H1 (cell line): ENCODE measurements at regions not wholly inside any gene's neighbourhood (a gene's known extent, or its start where the extent isn't known, plus 50 kb on each side); places are given as distances from the start of the nearest gene placed in this dataset.

Experiments
- CTCF ChIA-PET: fragments of 300-600 bp; sonication (Branson Sonifier 250); formaldehyde crosslinking; loops from one replicate; lab custom pipeline; 2021; ENCODE audit not compliant: partially characterized antibody; lab: Charles Lee
- POLR2A ChIA-PET: fragments of 300-600 bp; sonication (Branson Sonifier 250); formaldehyde crosslinking; loops from one replicate; lab custom pipeline; 2021; ENCODE audit warnings: inconsistent platforms; ENCODE audit not compliant: partially characterized antibody; lab: Charles Lee
- DNase-seq, 2 experiments: peaks; one replicate each; pipeline versions ENCODE4 v3.0.0 to v3.0.0-alpha.2; 2010 to 2022; ENCODE audit warnings: low spot score in 2 of 2, low read depth in 1 of 2, mixed read lengths in 1 of 2
- FAIRE-seq: peaks from 2 replicates; lab custom pipeline; 2011; peaks lifted over from hg19 to GRCh38; lab: Jason Lieb, UNC
- H2AFZ ChIP-seq: 2 replicates; pipeline ENCODE4 v1.8.1; 2012; ENCODE audit warnings: low read length, inconsistent platforms
- H2AK5ac ChIP-seq: 2 replicates; pipeline ENCODE4 v1.6.1; 2013; ENCODE audit warnings: low read depth, low read length
- H2BK120ac ChIP-seq: replicated peaks from 2 replicates; pipeline ENCODE3; 2013; ENCODE audit warnings: low read depth, low read length, inconsistent platforms
- H2BK12ac ChIP-seq: 2 replicates; pipeline ENCODE4 v1.6.1; 2013; ENCODE audit warnings: low read depth, low read length
- H2BK15ac ChIP-seq: 2 replicates; pipeline ENCODE4 v1.6.1; 2013; ENCODE audit warnings: low read length
- H2BK20ac ChIP-seq: 2 replicates; pipeline ENCODE4 v1.6.1; 2013; ENCODE audit warnings: low read length
- H2BK5ac ChIP-seq: 2 replicates; pipeline ENCODE4 v1.6.1; 2013; ENCODE audit warnings: low read depth, low read length
- H3K14ac ChIP-seq: 2 replicates; pipeline ENCODE4 v1.6.1; 2013; ENCODE audit warnings: inconsistent platforms; ENCODE audit not compliant: insufficient read length
- H3K18ac ChIP-seq: 2 replicates; pipeline ENCODE4 v1.6.1; 2013; ENCODE audit warnings: low read length; ENCODE audit errors: extremely low read depth
- H3K23ac ChIP-seq: 2 replicates; pipeline ENCODE4 v1.6.1; 2013; ENCODE audit warnings: inconsistent platforms; ENCODE audit not compliant: insufficient read length
- H3K23me2 ChIP-seq: 2 replicates; pipeline ENCODE4 v1.6.1; 2013; ENCODE audit warnings: low read depth, low read length
- H3K27ac ChIP-seq: 2 replicates; pipeline ENCODE4 v1.6.1; 2011; ENCODE audit warnings: low read depth, low read length, inconsistent platforms
- H3K27me3 ChIP-seq, 4 experiments: replicated peaks in 1 of 4; 1 replicate in 1 of 4; 2 replicates in 3 of 4; pipeline versions ENCODE4 v1.6.1 to v1.8.1; 2011 to 2013; ENCODE audit warnings: low read length in 3 of 4, mild to moderate bottlenecking in 3 of 4, inconsistent platforms in 2 of 4, mixed read lengths in 2 of 4, moderate library complexity in 1 of 4; ENCODE audit not compliant: control insufficient read depth in 3 of 4, insufficient read depth in 3 of 4; ENCODE audit errors: extremely low read depth in 1 of 4
- H3K36me3 ChIP-seq, 4 experiments: 2 replicates each; pipeline versions ENCODE4 v1.6.1 to v1.8.1; 2011 to 2013; ENCODE audit warnings: mild to moderate bottlenecking in 4 of 4, low read length in 3 of 4, moderate library complexity in 2 of 4, control low read depth in 1 of 4, inconsistent platforms in 1 of 4; ENCODE audit not compliant: insufficient read depth in 4 of 4, control insufficient read depth in 2 of 4
- H3K4ac ChIP-seq: replicated peaks from 2 replicates; pipeline ENCODE3; 2013; ENCODE audit warnings: low read length, low read depth, mixed read lengths, inconsistent platforms; ENCODE audit not compliant: insufficient read length
- H3K4me1 ChIP-seq, 4 experiments: replicated peaks in 1 of 4; 1 replicate in 1 of 4; 2 replicates in 3 of 4; pipeline versions ENCODE4 v1.6.1 to v1.8.1; 2011 to 2013; ENCODE audit warnings: low read length in 3 of 4, inconsistent platforms in 2 of 4, mixed read lengths in 1 of 4; ENCODE audit not compliant: insufficient read depth in 4 of 4, control insufficient read depth in 3 of 4
- H3K4me2 ChIP-seq, 2 experiments: 2 replicates each; pipeline versions ENCODE4 v1.6.1 to v1.8.1; 2011 to 2013; ENCODE audit warnings: low read depth in 2 of 2, low read length in 2 of 2, control low read depth in 1 of 2, inconsistent platforms in 1 of 2, mild to moderate bottlenecking in 1 of 2; ENCODE audit not compliant: insufficient read depth in 1 of 2
- H3K4me3 ChIP-seq, 4 experiments: fragments of 200-600, 300-600 bp in 1 of 4; sonication (generic), shearing (Covaris generic), sonication (Bioruptor Twin) in 1 of 4; 2 replicates each; pipeline versions ENCODE4 v1.5.1 to v1.8.1; 2011 to 2016; ENCODE audit warnings: low read length in 4 of 4, low read depth in 3 of 4, control low read depth in 2 of 4, inconsistent platforms in 2 of 4, mild to moderate bottlenecking in 2 of 4, mixed read lengths in 1 of 4, moderate library complexity in 1 of 4; ENCODE audit not compliant: insufficient read depth in 2 of 4; ENCODE audit errors: extremely low read depth in 1 of 4
- H3K56ac ChIP-seq: replicated peaks from 2 replicates; pipeline ENCODE3; 2013; ENCODE audit warnings: low read depth, mild to moderate bottlenecking, mixed read lengths, low read length, inconsistent platforms; ENCODE audit not compliant: insufficient read length
- H3K79me1 ChIP-seq: 2 replicates; pipeline ENCODE4 v1.6.1; 2013; ENCODE audit warnings: low read depth, low read length, control low read depth
- H3K79me2 ChIP-seq, 2 experiments: 2 replicates each; pipeline versions ENCODE4 v1.6.1 to v1.8.1; 2012 to 2013; ENCODE audit warnings: low read length in 2 of 2, mild to moderate bottlenecking in 2 of 2, inconsistent platforms in 1 of 2; ENCODE audit not compliant: insufficient read depth in 2 of 2, control insufficient read depth in 1 of 2
- H3K9ac ChIP-seq, 4 experiments: replicated peaks in 1 of 4; 1 replicate in 1 of 4; 2 replicates in 3 of 4; pipeline versions ENCODE4 v1.6.1 to v1.8.1; 2011 to 2013; ENCODE audit warnings: low read depth in 3 of 4, low read length in 3 of 4, control low read depth in 2 of 4, mild to moderate bottlenecking in 2 of 4, moderate library complexity in 2 of 4, inconsistent platforms in 1 of 4; ENCODE audit errors: extremely low read depth in 1 of 4
- H3K9me3 ChIP-seq, 2 experiments: 2 replicates each; pipeline versions ENCODE4 v1.6.1 to v1.8.1; 2012 to 2013; ENCODE audit warnings: mild to moderate bottlenecking in 2 of 2, moderate library complexity in 2 of 2, control low read depth in 1 of 2, inconsistent platforms in 1 of 2, low read depth in 1 of 2, low read length in 1 of 2, mixed read lengths in 1 of 2; ENCODE audit not compliant: insufficient read depth in 2 of 2
- H4K20me1 ChIP-seq, 2 experiments: replicated peaks in 1 of 2; 2 replicates each; pipeline versions ENCODE3 to v1.8.1; 2011 to 2013; ENCODE audit warnings: inconsistent platforms in 2 of 2, low read length in 2 of 2, mild to moderate bottlenecking in 1 of 2; ENCODE audit not compliant: insufficient read depth in 2 of 2, control insufficient read depth in 1 of 2
- H4K5ac ChIP-seq: 2 replicates; pipeline ENCODE4 v1.6.1; 2013; ENCODE audit warnings: low read length, low read depth, mixed read lengths, inconsistent platforms; ENCODE audit not compliant: insufficient read length
- H4K8ac ChIP-seq: 2 replicates; pipeline ENCODE4 v1.8.0; 2013; ENCODE audit warnings: mild to moderate bottlenecking, moderate library complexity, low read length, inconsistent platforms; ENCODE audit not compliant: insufficient read depth; ENCODE audit errors: extremely low read depth
- H4K91ac ChIP-seq: replicated peaks from 2 replicates; pipeline ENCODE3; 2013; ENCODE audit warnings: low read length, mixed read lengths, inconsistent platforms; ENCODE audit not compliant: insufficient read length
- BRCA1 ChIP-seq: IDR thresholded peaks from 2 replicates; pipeline ENCODE4 v1.6.1; 2012; ENCODE audit warnings: low read depth, low read length, improper control_type of control experiment
- CHD1 ChIP-seq: IDR thresholded peaks from 2 replicates; pipeline ENCODE4 v1.6.1; 2012; ENCODE audit warnings: low read depth, low read length, improper control_type of control experiment
- CREB1 ChIP-seq: IDR thresholded peaks from 2 replicates; pipeline ENCODE4 v1.6.1; 2012; ENCODE audit warnings: inconsistent platforms
- GABPA ChIP-seq: IDR thresholded peaks from 2 replicates; pipeline ENCODE4 v1.6.1; 2011; ENCODE audit warnings: mild to moderate bottlenecking, low read length, moderate library complexity, borderline replicate concordance; ENCODE audit not compliant: insufficient read depth
- JUN ChIP-seq: IDR thresholded peaks from 2 replicates; pipeline ENCODE4 v1.6.1; 2011; ENCODE audit warnings: low read depth, mild to moderate bottlenecking, improper control_type of control experiment, low read length
- KDM5A ChIP-seq: fragments of 200-600 bp; IDR thresholded peaks from 2 replicates; pipeline ENCODE4 v1.7.1; 2012; ENCODE audit warnings: mild to moderate bottlenecking, low read length, inconsistent platforms, mixed read lengths
- RAD21 ChIP-seq, 2 experiments: IDR thresholded peaks in 1 of 2; conservative IDR thresholded peaks in 1 of 2; 2 replicates each; pipeline ENCODE4 v1.6.1; 2011; ENCODE audit warnings: low read depth in 2 of 2, low read length in 2 of 2, improper control_type of control experiment in 1 of 2, inconsistent platforms in 1 of 2, mild to moderate bottlenecking in 1 of 2, moderate library complexity in 1 of 2
- RFX5 ChIP-seq: IDR thresholded peaks from 2 replicates; pipeline ENCODE4 v1.6.1; 2011; ENCODE audit warnings: low read depth, low read length, improper control_type of control experiment, borderline replicate concordance
- RNF2 ChIP-seq: fragments of 200-900, 300-1000 bp; sonication (generic); IDR thresholded peaks from 2 replicates; pipeline ENCODE4 v1.7.1; 2016; ENCODE audit warnings: borderline replicate concordance, low read depth, mild to moderate bottlenecking, antibody characterized with exemption, low read length; ENCODE audit not compliant: poor library complexity, severe bottlenecking; ENCODE audit errors: missing control alignments
- SAP30 ChIP-seq: fragments of 300-600 bp; sonication (generic); IDR thresholded peaks from 2 replicates; pipeline ENCODE4 v1.7.1; 2012; ENCODE audit warnings: low read length, moderate library complexity, mild to moderate bottlenecking, inconsistent platforms; ENCODE audit not compliant: insufficient read depth, insufficient replicate concordance
- SIX5 ChIP-seq: IDR thresholded peaks from 2 replicates; pipeline ENCODE4 v1.6.1; 2011; ENCODE audit warnings: mild to moderate bottlenecking, low read depth, low read length
- WGBS, 2 experiments: shearing (Covaris generic) in 1 of 2; methylation state at CpG; one replicate each; pipeline versions ENCODE4 v1.1.6 to v1.1.7; 2013 to 2015; ENCODE audit warnings: low lambda C conversion rate in 2 of 2, mixed read lengths in 2 of 2, inconsistent platforms in 1 of 2, low coverage in 1 of 2, missing lambda C conversion rate in 1 of 2; ENCODE audit not compliant: insufficient replicate concordance in 2 of 2, insufficient coverage in 1 of 2, insufficient read length in 1 of 2; ENCODE audit errors: extremely low coverage in 1 of 2, missing lambda C conversion rate in 1 of 2; 5-methylcytosine and 5-hydroxymethylcytosine counted together

DNA sequence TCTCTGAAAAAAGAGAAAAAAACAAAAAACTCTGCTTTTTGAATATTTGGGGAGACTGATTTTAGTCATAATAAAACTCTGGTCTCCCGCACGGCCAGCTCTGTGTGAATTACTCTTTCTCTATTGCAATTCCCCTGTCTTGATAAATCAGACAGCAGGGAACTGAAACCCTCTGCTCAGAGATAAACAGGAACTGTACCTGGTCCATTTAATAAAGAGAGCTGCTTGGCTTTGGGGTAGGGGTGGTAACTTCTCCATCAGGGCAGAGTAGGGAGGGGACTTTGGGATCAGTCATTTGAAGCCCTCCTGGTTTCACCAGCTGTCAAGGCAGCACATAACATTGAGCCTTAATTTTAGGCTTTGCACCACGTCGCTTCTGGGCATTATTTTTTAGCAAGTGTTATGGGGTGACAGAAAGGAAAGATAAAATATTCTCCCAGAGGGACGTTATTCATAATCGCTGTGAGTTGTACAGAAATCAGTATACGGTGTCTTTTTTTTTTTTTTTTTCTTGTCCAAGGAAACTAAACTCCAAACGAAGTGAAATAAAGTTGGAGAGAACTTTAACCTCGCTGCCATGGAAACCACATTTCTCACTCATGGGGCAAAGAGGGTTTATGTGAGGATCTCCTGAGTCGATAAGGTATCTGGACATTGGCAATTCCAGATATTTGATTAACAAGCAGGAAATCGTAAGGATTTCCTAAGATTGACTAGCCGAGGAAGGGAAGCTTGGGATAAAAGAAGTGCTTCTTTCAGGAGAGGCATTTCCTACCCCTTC, 99.0 kb upstream of the MRI1 start:
- no peak overlapping the region for H3K4me3 ChIP-seq
- no peak overlapping the region for H2BK12ac ChIP-seq
- H3K4me1 ChIP-seq: no peaks in the 10 kb centered on the region
- no peak overlapping the region for H3K56ac ChIP-seq
- DNase-seq: no peak
- H3K23ac ChIP-seq: no peak overlapping the region
- POLR2A ChIA-PET: no interaction called here
- no peak overlapping the region for H4K8ac ChIP-seq
- no peak overlapping the region for H3K4ac ChIP-seq
- TF ChIP-seq CREB1: no peak
- TF ChIP-seq RNF2: no peak
- TF ChIP-seq KDM5A: no peak
- TF ChIP-seq RFX5: no peak
- TF ChIP-seq CHD1: no peak
- no peak for TF ChIP-seq JUN
- no peak for TF ChIP-seq BRCA1
- TF ChIP-seq SIX5: no peak
- no peak for TF ChIP-seq GABPA
- TF ChIP-seq RAD21 (IDR thresholded peaks at IDR 0.05 in 1 of 2, conservative IDR thresholded peaks at IDR 0.05 in 1 of 2; ENCODE audit: low read depth in 2 of 2, low read length in 2 of 2): no peak
- no peak for TF ChIP-seq SAP30
- H2AK5ac ChIP-seq: no peak overlapping the region
- no peak overlapping the region for H2AFZ ChIP-seq
- no peak overlapping the region for H2BK20ac ChIP-seq
- no peaks in the 10 kb centered on the region for H3K79me2 ChIP-seq
- no peak overlapping the region for H2BK15ac ChIP-seq
- H3K27ac ChIP-seq: no peak overlapping the region
- H4K5ac ChIP-seq: no peak overlapping the region
- no peak overlapping the region for H3K4me2 ChIP-seq
- H4K20me1 ChIP-seq: no peaks in the 10 kb centered on the region
- no peaks in the 10 kb centered on the region for H3K79me1 ChIP-seq
- FAIRE-seq: no peak
- no peaks in the 10 kb centered on the region for H3K9me3 ChIP-seq
- CTCF ChIA-PET: interaction anchor here (0.6 to 0.9 kb wide), 2 partner anchors 11 to 57 kb away, joined by 3 read pairs; no protein-coding TSS in a partner anchor
- H3K23me2 ChIP-seq: no peaks in the 10 kb centered on the region
- no peak overlapping the region for H4K91ac ChIP-seq
- H2BK120ac ChIP-seq: no peak overlapping the region
- H3K36me3 ChIP-seq: no peaks in the 10 kb centered on the region
- H3K27me3 ChIP-seq: no peaks in the 10 kb centered on the region
- no peak overlapping the region for H2BK5ac ChIP-seq
- no peak overlapping the region for H3K14ac ChIP-seq
- H3K9ac ChIP-seq: no peak overlapping the region
- 89% methylated on average over 11 of the region's 12 CpGs; no CpG with 5 or more reads in 1 of the 2 experiments for WGBS, 2 experiments
- no peak overlapping the region for H3K18ac ChIP-seq
